Activated gamma-delta T cell treated with anti-CD3 and anti-CD28 coated beads, Interleukin-2, amount 50 U/mL, for 16 hours (primary cell): ENCODE measurements at regions not wholly inside any gene's neighbourhood (a gene's known extent, or its start where the extent isn't known, plus 50 kb on each side); places are given as distances from the start of the nearest gene placed in this dataset.

Experiments used
- DNase-seq: peaks from one replicate; pipeline ENCODE4 v3.0.0-alpha.2; 2020; ENCODE audit warnings: low read depth

- DNase-seq: no peak
Measured at GRCh38 chr14:71289536-71289935, 382.3 kb downstream of the PCNX1 start.

GRCh38 chr14:71290301-71290700 lies 383.0 kb downstream of the PCNX1 start:
- no peak for DNase-seq

DNA sequence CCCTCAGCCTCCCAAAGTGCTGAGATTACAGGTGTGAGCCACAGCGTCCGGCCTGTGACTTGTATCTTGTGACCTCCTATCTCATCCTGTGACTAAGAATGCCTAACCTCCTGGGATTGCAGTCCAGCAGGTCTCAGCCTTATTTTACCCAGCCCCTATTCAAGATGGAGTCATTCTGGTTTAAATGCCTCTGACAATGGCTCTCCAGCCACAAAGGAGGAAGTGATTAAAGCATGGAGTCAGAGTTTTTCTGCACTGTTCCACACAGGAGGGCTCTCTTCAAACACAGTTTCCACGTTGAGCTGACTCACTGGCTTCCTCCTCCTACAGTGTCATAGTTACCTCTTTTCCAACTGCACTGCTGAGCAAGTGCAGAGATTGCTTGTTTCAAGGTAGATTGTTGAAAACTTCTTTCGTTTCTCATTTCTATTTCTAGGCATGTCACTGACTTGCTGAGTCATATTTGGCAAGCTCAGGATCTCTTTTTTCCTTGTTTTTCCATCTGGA lies 383.8 kb downstream of the PCNX1 start:
- DNase-seq: no peak

- no peak for DNase-seq
Measured at GRCh38 chr14:71296184-71296583, 388.9 kb downstream of the PCNX1 start.

DNA sequence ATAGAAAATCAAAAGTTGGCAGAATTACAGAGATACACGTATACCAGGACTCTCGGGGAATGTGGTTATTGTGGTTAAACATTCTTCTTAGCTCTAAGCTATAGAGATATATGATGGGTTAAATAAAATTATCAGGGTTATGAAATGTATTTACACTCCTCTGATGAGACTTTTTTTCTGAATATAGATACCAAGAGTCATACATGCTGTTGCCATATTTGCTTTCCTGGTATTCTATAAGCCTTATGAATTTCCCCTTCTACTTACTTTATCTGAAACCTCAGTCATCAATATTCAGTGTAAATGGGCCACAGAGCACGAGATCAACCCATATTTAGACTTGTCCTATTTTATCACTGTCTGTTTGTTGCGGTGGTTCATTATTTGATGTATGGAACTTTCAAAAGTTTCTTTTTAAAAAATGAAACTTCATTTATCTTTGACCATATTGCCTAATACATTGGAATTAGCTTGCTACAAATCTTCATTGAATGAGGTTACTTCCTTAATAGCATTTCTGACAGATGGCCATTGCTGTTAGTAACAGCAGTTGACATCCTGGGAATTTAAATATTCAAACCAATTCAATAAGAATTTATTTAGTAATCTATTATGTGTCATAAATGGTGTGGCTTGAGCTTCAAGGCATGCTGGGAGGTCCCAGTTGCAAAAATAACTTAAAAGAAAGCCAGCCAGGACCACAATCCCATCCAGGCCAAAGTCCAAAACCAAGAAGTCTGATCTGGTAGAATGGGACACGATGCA lies 393.5 kb downstream of the PCNX1 start:
- DNase-seq: no peak

GRCh38 chr14:71301611-71302010 lies 394.4 kb downstream of the PCNX1 start:
- DNase-seq: no peak

DNA sequence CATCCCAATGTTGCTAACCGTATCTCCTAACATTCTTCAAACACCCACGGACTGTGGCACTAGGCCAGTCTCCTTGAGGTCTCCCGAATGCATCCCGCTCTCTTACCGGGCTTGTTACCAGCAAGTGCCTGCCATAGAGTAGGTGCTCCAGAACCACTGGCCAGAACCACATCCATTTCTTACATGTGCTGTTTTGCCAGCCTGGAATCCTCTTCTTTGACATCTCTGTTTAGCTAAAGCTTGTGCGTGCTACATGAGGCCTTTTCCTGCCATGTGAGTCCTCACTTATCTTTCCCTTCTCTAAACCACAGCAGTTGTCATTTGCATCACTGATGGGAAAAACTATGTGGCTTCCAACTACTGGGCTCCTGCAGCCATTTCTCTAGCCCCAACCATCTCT lies 397.4 kb downstream of the PCNX1 start:
- no peak for DNase-seq

- no peak for DNase-seq
Measured at GRCh38 chr14:71308671-71309070, 401.4 kb downstream of the PCNX1 start.

DNA sequence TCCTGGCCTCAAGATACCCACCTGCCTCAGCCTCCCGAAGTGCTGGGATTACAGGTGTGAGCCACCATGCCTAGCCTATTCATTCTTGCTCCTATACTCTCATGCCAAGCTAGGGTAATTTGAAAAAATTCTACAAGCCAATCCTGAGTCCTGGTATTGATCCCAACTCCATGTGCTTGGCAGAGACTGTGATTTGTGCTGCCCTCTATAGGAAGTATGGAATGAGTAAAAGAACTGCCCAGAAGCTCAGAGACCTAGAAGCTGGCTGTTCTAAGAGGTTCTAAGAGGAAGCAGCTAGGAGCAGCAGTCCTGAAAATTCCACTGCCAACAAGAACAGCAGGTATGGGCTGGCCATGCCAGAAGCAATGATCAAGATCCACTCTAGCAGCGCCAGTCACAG lies 402.5 kb downstream of the PCNX1 start:
- DNase-seq: no peak

DNA sequence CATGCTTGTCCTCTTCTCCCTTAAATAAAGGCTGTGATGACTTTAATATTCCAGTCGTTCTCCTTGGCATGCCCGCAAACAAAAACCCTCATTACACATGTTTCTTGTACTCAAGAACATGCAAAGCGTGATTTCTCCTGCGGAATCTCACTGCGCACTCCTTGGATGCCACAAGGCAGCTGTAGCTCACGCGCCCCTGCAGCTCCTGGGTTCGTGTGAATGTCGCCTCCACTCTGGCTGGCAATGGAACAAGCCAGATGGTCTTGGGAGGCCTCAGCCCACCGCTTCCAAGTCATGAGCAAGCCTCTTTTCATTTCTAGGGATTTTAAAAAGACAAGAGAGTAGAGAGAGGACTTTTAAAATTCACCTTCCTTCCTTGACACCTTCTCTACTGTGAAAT lies 403.8 kb downstream of the PCNX1 start:
- DNase-seq: no peak

- DNase-seq: no peak
Measured at GRCh38 chr14:71314717-71315116, 407.5 kb downstream of the PCNX1 start.

DNA sequence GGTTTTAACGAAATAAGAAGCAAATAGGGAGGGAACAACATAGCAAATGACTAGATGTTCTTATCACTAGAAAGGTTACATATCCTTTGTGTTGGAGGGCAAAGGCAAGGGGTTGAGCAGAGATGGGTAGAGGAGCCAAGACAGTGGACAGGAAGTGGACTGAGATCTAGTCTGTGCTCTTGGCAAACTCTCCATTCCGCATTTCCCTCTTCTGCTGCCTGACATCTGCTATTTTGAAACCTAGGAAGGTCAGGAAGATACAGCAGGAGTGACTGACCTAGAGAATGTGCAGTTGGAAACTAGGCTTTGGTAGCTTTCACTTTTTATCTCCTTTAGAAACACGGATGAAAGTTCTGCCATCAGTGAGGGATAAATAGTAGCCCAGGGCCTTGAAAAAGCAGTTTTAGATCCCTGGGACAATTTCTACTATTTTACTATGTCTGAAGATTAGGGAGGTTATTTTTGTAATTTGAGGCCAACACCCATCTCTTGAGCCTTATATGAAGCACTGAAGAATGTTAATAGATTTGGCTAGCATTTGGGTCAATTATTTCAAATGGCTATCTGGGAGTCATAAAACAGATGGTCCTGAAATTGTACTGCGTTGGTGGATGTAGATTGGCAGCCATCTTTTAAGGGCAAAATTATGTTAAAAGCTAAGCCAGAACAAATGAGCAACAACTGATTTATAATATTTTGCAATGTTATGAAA lies 410.3 kb downstream of the PCNX1 start:
- no peak for DNase-seq

- DNase-seq: no peak
Measured at GRCh38 chr14:71318097-71318459, 410.8 kb downstream of the PCNX1 start.

DNA sequence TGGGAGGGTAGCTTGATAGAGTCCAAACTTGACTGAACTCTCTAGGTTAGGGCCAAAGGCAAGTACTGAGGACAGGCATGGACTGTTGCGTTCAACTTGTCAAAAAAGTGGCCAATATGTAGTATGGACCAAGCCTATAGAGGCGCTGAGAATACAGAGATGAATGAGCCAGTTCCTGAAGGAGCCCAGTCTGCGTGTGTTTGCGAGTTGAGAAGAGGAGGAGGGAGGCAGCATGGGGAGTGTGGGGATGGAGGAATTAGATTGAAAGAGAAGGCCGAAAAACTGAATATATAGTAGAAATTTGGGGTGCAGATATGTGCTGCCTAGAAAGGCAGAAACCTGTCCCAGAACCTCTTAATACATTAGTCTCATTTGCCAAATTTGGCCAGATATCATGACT lies 412.4 kb downstream of the PCNX1 start:
- no peak for DNase-seq

DNA sequence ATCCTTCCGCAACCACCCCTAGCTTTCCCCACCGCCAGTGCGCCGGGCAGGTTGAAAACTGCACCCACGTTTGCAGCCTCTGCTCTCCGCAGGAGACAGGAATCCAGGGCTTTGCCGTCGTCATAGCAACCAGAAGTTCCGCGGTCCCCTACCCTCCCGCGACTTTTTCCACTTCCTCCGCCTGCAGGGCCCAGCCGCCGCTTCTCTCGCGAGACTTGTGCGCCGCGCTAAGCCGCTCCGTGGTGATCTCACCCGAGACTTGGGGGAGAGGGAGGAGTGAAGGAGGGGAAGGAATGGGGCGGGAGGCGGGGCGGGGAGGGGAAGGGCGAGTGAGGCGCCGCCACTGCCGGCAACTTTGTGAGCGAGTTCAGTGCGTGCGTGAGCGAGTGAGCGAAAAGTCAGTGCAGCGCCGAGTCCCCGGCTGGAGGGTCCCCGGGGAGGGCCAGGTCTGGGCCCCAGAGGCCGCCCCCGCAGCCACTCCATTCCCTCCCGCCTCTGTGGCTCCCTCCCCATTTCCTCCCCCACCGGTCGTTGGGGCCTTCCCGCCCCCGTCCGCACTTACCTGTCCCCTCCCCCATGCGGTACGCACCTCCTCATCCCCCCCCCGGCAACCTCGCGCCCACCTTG lies 413.0 kb downstream of the PCNX1 start, which contains the start of gene SIPA1L1:
SIPA1L1 (plus strand) TSS at position 370 of the 627 bp plus-strand sequence.
- DNase-seq: peak; percentile 96

GRCh38 chr14:71320734-71321573 lies 413.7 kb downstream of the PCNX1 start:
- peak; percentile 46 for DNase-seq

- no peak for DNase-seq
Measured at GRCh38 chr14:71321574-71322315, 414.5 kb downstream of the PCNX1 start.

- no peak for DNase-seq
Measured at GRCh38 chr14:71322655-71323250, 415.5 kb downstream of the PCNX1 start.

GRCh38 chr14:71324767-71325272 lies 417.6 kb downstream of the PCNX1 start:
- DNase-seq: peak; percentile 28

- no peak for DNase-seq
Measured at GRCh38 chr14:71327691-71328090, 420.4 kb downstream of the PCNX1 start.

- no peak for DNase-seq
Measured at GRCh38 chr14:71328183-71328582, 420.9 kb downstream of the PCNX1 start.
